Uterus (tissue), 3 donors: ENCODE measurements at regions not wholly inside any gene's neighbourhood (a gene's known extent, or its start where the extent isn't known, plus 50 kb on each side); places are given as distances from the start of the nearest gene placed in this dataset.
"Not testable (repeated sequence)": the region's sequence is repeated elsewhere in the genome, so short reads cannot be mapped to it uniquely, and the experiment has no call there.

Experiments
- DNase-seq, 2 donors: peaks; one replicate each; pipeline ENCODE4 v3.0.0-alpha.2; 2019 to 2020
- H3K27ac ChIP-seq, 2 donors: fragments of 200-600 bp; sonication (generic); 1 replicate in 1 of 2; 2 replicates in 1 of 2; pipeline ENCODE4 v1.5.1; 2016 to 2018
- H3K27me3 ChIP-seq, 2 donors: fragments of 200-600 bp; sonication (generic); one replicate each; pipeline ENCODE4 v1.5.1; 2018 to 2019; ENCODE audit warnings: control low read depth in 1 of 2
- H3K36me3 ChIP-seq, 2 donors: fragments of 200-600 bp; sonication (generic); one replicate each; pipeline ENCODE4 v1.5.1; 2019; ENCODE audit warnings: control low read depth in 1 of 2
- H3K4me1 ChIP-seq, 2 donors: fragments of 200-600 bp; sonication (generic); one replicate each; pipeline ENCODE4 v1.5.1; 2018 to 2019; ENCODE audit warnings: control low read depth in 1 of 2
- H3K4me3 ChIP-seq, 2 donors: fragments of 200-600 bp; sonication (generic); 1 replicate in 1 of 2; 2 replicates in 1 of 2; pipeline ENCODE4 v1.5.1; 2018 to 2019; ENCODE audit warnings: mild to moderate bottlenecking in 1 of 2
- H3K9me3 ChIP-seq, 2 donors: fragments of 200-600 bp; sonication (generic); one replicate each; pipeline ENCODE4 v1.5.1; 2019; ENCODE audit warnings: control low read depth in 1 of 2
- CTCF ChIP-seq, 4 experiments: fragments of 200-600 bp in 2 of 4; fragments of 450-650 bp in 2 of 4; sonication (generic) in 2 of 4; IDR thresholded peaks; one replicate each; pipeline ENCODE4 v1.5.1; 2016 to 2019; ENCODE audit warnings: antibody characterized with exemption in 4 of 4, mild to moderate bottlenecking in 2 of 4, moderate library complexity in 1 of 4
- POLR2A ChIP-seq, 2 donors: fragments of 450-650 bp; IDR thresholded peaks; one replicate each; pipeline ENCODE4 v1.6.1; 2016; ENCODE audit warnings: antibody characterized with exemption in 2 of 2, mild to moderate bottlenecking in 1 of 2, moderate library complexity in 1 of 2
- intact Hi-C: fragments of 100-400 bp; cut with DNase I; formaldehyde crosslinking; loops from one replicate; pipeline ENCODE4 v1.15.1; 2023; ENCODE audit warnings: low total_unique reads
- donor health status: DM: yes; HTN: yes; CAD: no.

- Histone ChIP-seq H3K27ac (no peak overlapping the region), H3K9me3 (no peaks in the 10 kb centered on the region), H3K27me3 (no peaks in the 10 kb centered on the region), H3K4me1 (no peaks in the 10 kb centered on the region), H3K4me3 (no peak overlapping the region), H3K36me3 (no peaks in the 10 kb centered on the region)
- intact Hi-C loops = no loop called here
- DNase-seq = no peak
- no peak for TF ChIP-seq POLR2A (IDR thresholded peaks at IDR 0.05)
- no peak for TF ChIP-seq CTCF (IDR thresholded peaks at IDR 0.05)
These were observed 1189.2 kb downstream of the TYW1 start for GRCh38 chr7:68185631-68186456.

GRCh38 chr7:68187532-68187931 lies 1190.9 kb downstream of the TYW1 start:
- Histone ChIP-seq H3K9me3 (no peaks in the 10 kb centered on the region), H3K4me1 (no peaks in the 10 kb centered on the region), H3K27ac (no peak overlapping the region), H3K4me3 (no peak overlapping the region), H3K36me3 (no peaks in the 10 kb centered on the region), H3K27me3 (no peaks in the 10 kb centered on the region)
- TF ChIP-seq CTCF (IDR thresholded peaks at IDR 0.05) = no peak
- TF ChIP-seq POLR2A (IDR thresholded peaks at IDR 0.05) = no peak
- intact Hi-C loops = no loop called here
- DNase-seq = no peak

- no peaks in the 10 kb centered on the region for H3K9me3 ChIP-seq
- no peaks in the 10 kb centered on the region for H3K36me3 ChIP-seq
- no peak for DNase-seq
- intact Hi-C loops = no loop called here
- H3K4me3 ChIP-seq = no peak overlapping the region
- no peak overlapping the region for H3K27ac ChIP-seq
- TF ChIP-seq POLR2A (IDR thresholded peaks at IDR 0.05) (no peak), CTCF (IDR thresholded peaks at IDR 0.05) (no peak)
- H3K27me3 ChIP-seq = no peaks in the 10 kb centered on the region
- H3K4me1 ChIP-seq = no peaks in the 10 kb centered on the region
These were observed 1196.3 kb downstream of the TYW1 start for GRCh38 chr7:68192941-68193340.

- H3K4me1 ChIP-seq, H3K36me3 ChIP-seq, H3K9me3 ChIP-seq, H3K27ac ChIP-seq, H3K27me3 ChIP-seq, DNase-seq, H3K4me3 ChIP-seq, intact Hi-C loops: not testable (repeated sequence)
These were observed 1199.0 kb downstream of the TYW1 start for GRCh38 chr7:68195642-68196041.

GRCh38 chr7:68200051-68200670 lies 1203.5 kb downstream of the TYW1 start:
- intact Hi-C loops = no loop called here

More at GRCh38 chr7:68200051-68200670, 1203.5 kb downstream of the TYW1 start:
- H3K9me3 ChIP-seq = no peaks in the 10 kb centered on the region
- H3K27me3 ChIP-seq = no peaks in the 10 kb centered on the region
- TF ChIP-seq CTCF (IDR thresholded peaks at IDR 0.05) = no peak
- no peak for TF ChIP-seq POLR2A (IDR thresholded peaks at IDR 0.05)
- no peak overlapping the region for H3K27ac ChIP-seq
- H3K36me3 ChIP-seq = no peaks in the 10 kb centered on the region
- no peak overlapping the region for H3K4me3 ChIP-seq
- H3K4me1 ChIP-seq = no peaks in the 10 kb centered on the region
- DNase-seq = no peak
